ENCODE measurements at regions not wholly inside any gene's neighbourhood (a gene's known extent, or its start where the extent isn't known, plus 50 kb on each side); places are given as distances from the start of the nearest gene placed in this dataset.

DNA sequence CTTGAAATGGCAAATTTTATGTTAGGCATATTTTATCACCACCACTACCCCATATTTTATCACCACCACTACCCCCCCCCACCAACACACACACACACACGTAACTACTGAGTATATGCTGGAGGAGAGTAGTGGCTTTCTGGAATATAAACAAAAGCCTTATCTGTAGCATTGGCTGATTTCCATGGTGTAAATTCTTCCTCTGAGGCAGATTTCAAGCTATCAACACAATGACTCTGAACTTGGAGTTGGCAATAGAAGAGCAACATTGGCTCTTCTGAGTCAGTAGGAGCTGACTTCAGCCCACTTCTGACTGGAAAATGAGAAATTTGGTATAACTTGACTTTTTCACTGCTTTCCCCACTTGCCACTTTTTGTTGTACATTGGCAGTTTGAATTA lies 143.0 kb downstream of the CAVIN4 start:
- Histone ChIP-seq H3K4me3 (no peak overlapping the region), H3K9me3 (no peaks in the 10 kb centered on the region), H3K27me3 (no peaks in the 10 kb centered on the region), H3K4me1 (no peaks in the 10 kb centered on the region), H3K36me3 (no peaks in the 10 kb centered on the region), H3K27ac (no peak overlapping the region)
- ATAC-seq (no peak), DNase-seq (peak in 2 of 4 donors; percentile 13 to 31)
- intact Hi-C loops (cut with DNase I): no loop called here
- TF ChIP-seq, protein P1, sequence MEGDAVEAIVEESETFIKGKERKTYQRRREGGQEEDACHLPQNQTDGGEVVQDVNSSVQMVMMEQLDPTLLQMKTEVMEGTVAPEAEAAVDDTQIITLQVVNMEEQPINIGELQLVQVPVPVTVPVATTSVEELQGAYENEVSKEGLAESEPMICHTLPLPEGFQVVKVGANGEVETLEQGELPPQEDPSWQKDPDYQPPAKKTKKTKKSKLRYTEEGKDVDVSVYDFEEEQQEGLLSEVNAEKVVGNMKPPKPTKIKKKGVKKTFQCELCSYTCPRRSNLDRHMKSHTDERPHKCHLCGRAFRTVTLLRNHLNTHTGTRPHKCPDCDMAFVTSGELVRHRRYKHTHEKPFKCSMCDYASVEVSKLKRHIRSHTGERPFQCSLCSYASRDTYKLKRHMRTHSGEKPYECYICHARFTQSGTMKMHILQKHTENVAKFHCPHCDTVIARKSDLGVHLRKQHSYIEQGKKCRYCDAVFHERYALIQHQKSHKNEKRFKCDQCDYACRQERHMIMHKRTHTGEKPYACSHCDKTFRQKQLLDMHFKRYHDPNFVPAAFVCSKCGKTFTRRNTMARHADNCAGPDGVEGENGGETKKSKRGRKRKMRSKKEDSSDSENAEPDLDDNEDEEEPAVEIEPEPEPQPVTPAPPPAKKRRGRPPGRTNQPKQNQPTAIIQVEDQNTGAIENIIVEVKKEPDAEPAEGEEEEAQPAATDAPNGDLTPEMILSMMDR (IDR thresholded peaks at IDR 0.05): no peak

DNA sequence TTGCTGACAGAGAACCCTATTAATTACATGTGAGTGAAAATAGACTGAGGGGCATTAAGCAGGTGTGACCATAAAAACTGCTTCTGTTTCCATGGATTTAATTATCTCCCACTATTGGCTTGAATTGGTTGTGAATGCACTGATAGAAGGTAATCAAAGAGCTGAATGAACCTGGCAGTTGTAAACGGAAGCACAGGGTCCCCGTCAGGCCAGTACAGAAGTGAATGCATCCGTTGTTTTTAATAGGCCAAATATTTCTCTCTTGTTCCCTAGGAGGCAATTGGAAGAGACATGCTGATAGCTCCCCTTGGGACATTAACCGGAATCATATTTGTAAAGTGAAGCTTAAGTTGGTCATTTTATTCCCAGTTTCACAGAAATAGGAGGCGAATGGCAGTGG lies 147.0 kb downstream of the CAVIN4 start:
- DNase-seq (no peak), ATAC-seq (no peak)
- Histone ChIP-seq H3K4me3 (no peak overlapping the region), H3K27ac (no peak overlapping the region), H3K4me1 (no peaks in the 10 kb centered on the region), H3K9me3 (no peaks in the 10 kb centered on the region), H3K27me3 (no peaks in the 10 kb centered on the region), H3K36me3 (no peaks in the 10 kb centered on the region)
- intact Hi-C loops (cut with DNase I): no loop called here
- TF ChIP-seq, protein P1 (IDR thresholded peaks at IDR 0.05): no peak

DNA sequence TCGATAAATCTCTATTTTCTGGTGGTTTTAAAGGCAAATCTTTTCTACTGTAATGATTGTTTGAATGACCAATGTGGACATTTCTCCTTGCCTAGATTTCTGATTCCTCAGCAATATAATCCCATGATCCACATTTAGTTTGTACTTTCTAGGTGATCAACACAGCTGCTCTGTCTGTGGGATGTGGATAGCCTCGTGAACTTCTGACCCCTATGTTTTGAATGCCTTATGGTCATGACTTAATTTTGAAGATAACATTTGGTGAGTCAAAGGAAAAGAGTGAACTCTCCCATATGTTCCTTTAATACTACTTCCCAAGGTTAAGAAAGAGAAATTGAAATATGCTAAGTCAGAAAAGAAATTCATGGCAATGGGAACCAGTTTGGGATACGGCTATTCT lies 147.5 kb downstream of the CAVIN4 start:
- Histone ChIP-seq H3K9me3 (no peaks in the 10 kb centered on the region), H3K4me3 (no peak overlapping the region), H3K27me3 (no peaks in the 10 kb centered on the region), H3K27ac (no peak overlapping the region), H3K36me3 (no peaks in the 10 kb centered on the region), H3K4me1 (no peaks in the 10 kb centered on the region)
- TF ChIP-seq, protein P1 (IDR thresholded peaks at IDR 0.05): no peak
- ATAC-seq: no peak
- intact Hi-C loops (cut with DNase I): no loop called here
- DNase-seq: no peak

DNA sequence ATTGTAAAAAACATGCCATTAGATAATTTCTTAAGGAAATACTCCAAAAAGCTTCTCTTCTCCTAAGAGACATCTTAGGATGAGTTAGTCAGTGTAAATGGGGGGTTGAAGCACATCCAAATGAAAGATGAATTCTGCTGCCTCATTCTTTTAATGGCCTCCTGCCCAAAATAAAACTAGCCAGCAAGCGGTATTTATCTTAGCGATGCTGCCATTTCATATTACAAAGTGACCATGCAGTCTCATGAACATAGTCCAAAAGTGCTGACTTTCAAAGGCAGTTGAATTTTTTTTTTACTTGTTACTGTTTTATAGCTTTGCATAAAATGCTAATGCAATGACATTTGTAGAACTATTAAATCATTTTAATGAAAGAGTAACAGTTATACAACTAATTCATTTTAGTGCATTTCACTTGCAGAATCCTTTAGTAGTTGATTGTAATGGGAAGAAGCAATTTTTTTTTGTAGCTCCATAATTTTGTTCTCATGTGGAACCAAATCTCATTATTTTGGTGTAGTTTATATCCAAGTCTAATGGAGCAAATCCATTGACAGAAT lies 151.5 kb downstream of the CAVIN4 start:
- DNase-seq: no peak

DNA sequence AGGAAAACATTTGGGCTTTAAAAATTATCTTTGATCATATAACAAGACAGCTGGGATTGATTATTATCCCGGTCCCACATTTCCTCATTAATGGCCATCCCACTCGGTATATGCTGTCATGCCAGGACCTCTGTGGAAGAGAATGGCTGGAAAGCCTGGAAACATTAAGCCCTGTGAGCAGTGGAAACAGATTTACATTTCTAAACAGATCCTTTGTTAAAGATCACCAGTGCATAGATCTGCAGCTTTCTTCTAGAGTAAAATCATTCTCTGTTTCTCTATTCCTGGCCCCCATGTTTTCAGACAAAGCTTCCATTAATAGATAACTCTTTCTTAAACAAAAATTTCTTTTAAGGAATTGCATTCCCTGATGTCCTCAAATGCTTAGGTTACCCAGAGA lies 152.2 kb downstream of the CAVIN4 start:
- intact Hi-C loops (cut with DNase I): no loop called here
- no peak overlapping the region for H3K4me3 ChIP-seq
- no peak for DNase-seq
- no peaks in the 10 kb centered on the region for H3K36me3 ChIP-seq
- no peaks in the 10 kb centered on the region for H3K4me1 ChIP-seq
- TF ChIP-seq, protein P1 (IDR thresholded peaks at IDR 0.05): no peak
- H3K27me3 ChIP-seq: no peaks in the 10 kb centered on the region
- no peak overlapping the region for H3K27ac ChIP-seq
- ATAC-seq: no peak
- no peaks in the 10 kb centered on the region for H3K9me3 ChIP-seq

More for the DNA sequence above, 151.5 kb downstream of the CAVIN4 start:
- no peak for ATAC-seq
- Histone ChIP-seq H3K27me3 (no peaks in the 10 kb centered on the region), H3K27ac (no peak overlapping the region), H3K4me3 (no peak overlapping the region), H3K9me3 (no peaks in the 10 kb centered on the region), H3K36me3 (no peaks in the 10 kb centered on the region), H3K4me1 (no peaks in the 10 kb centered on the region)
- intact Hi-C loops (cut with DNase I): no loop called here
- TF ChIP-seq, protein P1 (IDR thresholded peaks at IDR 0.05): no peak
